CD4-positive, CD25-positive, alpha-beta regulatory T cell (primary cell): ENCODE measurements at regions not wholly inside any gene's neighbourhood (a gene's known extent, or its start where the extent isn't known, plus 50 kb on each side); places are given as distances from the start of the nearest gene placed in this dataset.

Experiments
- ATAC-seq, 2 donors: fragments of 150-1000 bp; cut with Tn5 transposase; one replicate each; pipeline ENCODE4 v1.10.0; 2021; ENCODE audit warnings: low read depth in 2 of 2, moderate number of reproducible peaks in 2 of 2, moderate library complexity in 1 of 2
- DNase-seq, 3 donors: peaks; one replicate each; pipeline versions ENCODE4 v3.0.0 to v3.0.0-alpha.2; 2012 to 2022; ENCODE audit warnings: mixed read lengths in 1 of 3
- H3K27ac ChIP-seq: one replicate; pipeline ENCODE4 v1.7.0; 2013; ENCODE audit warnings: mild to moderate bottlenecking, low read length; ENCODE audit not compliant: insufficient read depth, poor library complexity, severe bottlenecking
- H3K27me3 ChIP-seq: one replicate; pipeline ENCODE4 v1.7.0; 2013; ENCODE audit warnings: low read length; ENCODE audit not compliant: control insufficient read depth, insufficient read depth
- H3K36me3 ChIP-seq: one replicate; pipeline ENCODE4 v1.7.0; 2013; ENCODE audit warnings: mild to moderate bottlenecking, low read length, moderate library complexity; ENCODE audit not compliant: control insufficient read depth, insufficient read depth
- H3K4me1 ChIP-seq: 2 replicates; pipeline ENCODE4 v1.7.0; 2013; ENCODE audit warnings: mild to moderate bottlenecking, low read length; ENCODE audit not compliant: insufficient read depth, control insufficient read depth, poor library complexity, severe bottlenecking
- H3K4me3 ChIP-seq: one replicate; pipeline ENCODE4 v1.7.0; 2013; ENCODE audit warnings: low read depth, mild to moderate bottlenecking, low read length, moderate library complexity
- H3K9me3 ChIP-seq, 2 experiments: 1 replicate in 1 of 2; 2 replicates in 1 of 2; pipeline ENCODE4 v1.7.0; 2013; ENCODE audit warnings: low read length in 2 of 2, mild to moderate bottlenecking in 1 of 2, moderate library complexity in 1 of 2; ENCODE audit not compliant: control insufficient read depth in 2 of 2
- H3K27ac Mint-ChIP-seq, 3 donors: one replicate each; pipeline ENCODE4 v1.8.0; 2020 to 2022; ENCODE audit warnings: mild to moderate bottlenecking in 3 of 3, mixed read lengths in 3 of 3, moderate library complexity in 2 of 3
- H3K27me3 Mint-ChIP-seq: one replicate; pipeline ENCODE4 v1.8.0; 2022; ENCODE audit warnings: mild to moderate bottlenecking, mixed read lengths
- H3K36me3 Mint-ChIP-seq: one replicate; pipeline ENCODE4 v1.8.0; 2020; ENCODE audit warnings: mixed read lengths
- H3K4me1 Mint-ChIP-seq, 4 donors: one replicate each; pipeline ENCODE4 v1.8.0; 2020 to 2022; ENCODE audit warnings: mixed read lengths in 4 of 4, mild to moderate bottlenecking in 1 of 4
- H3K4me3 Mint-ChIP-seq, 4 donors: one replicate each; pipeline ENCODE4 v1.8.0; 2020 to 2022; ENCODE audit warnings: mild to moderate bottlenecking in 4 of 4, mixed read lengths in 4 of 4, moderate library complexity in 3 of 4
- H3K9me3 Mint-ChIP-seq, 7 donors: one replicate each; pipeline ENCODE4 v1.8.0; 2020 to 2022; ENCODE audit warnings: mixed read lengths in 7 of 7, mild to moderate bottlenecking in 3 of 7, moderate library complexity in 2 of 7

- Mint-ChIP-seq H3K4me3 (no peak overlapping the region), H3K4me1 (peaks cover 0 to 5% (median 0%) of the 10 kb centered on the region in 4 donors), H3K27me3 (no peaks in the 10 kb centered on the region), H3K27ac (no peak overlapping the region), H3K36me3 (peaks cover 12% of the 10 kb centered on the region), H3K9me3 (peaks cover under 1 to 15% (median 4%) of the 10 kb centered on the region in 7 donors)
- no peaks in the 10 kb centered on the region for H3K27me3 ChIP-seq
- H3K27ac ChIP-seq: no peak overlapping the region
- H3K4me1 ChIP-seq: no peaks in the 10 kb centered on the region
- H3K4me3 ChIP-seq: no peak overlapping the region
- no peaks in the 10 kb centered on the region for H3K36me3 ChIP-seq
- no peak for DNase-seq
- ATAC-seq: no peak
- H3K9me3 ChIP-seq: peaks cover 3 to 8% of the 10 kb centered on the region in 2 experiments
These were observed 98.6 kb downstream of the BCL2L11 start for GRCh38 chr2:111219285-111219684.

GRCh38 chr2:111219734-111220505 is 99.2 kb downstream of the BCL2L11 start:
- H3K27ac Mint-ChIP-seq: no peak overlapping the region
- H3K4me1 ChIP-seq: no peaks in the 10 kb centered on the region
- DNase-seq (no peak), ATAC-seq (no peak)
- no peak overlapping the region for H3K27ac ChIP-seq
- H3K27me3 Mint-ChIP-seq: no peaks in the 10 kb centered on the region
- no peaks in the 10 kb centered on the region for H3K27me3 ChIP-seq
- no peaks in the 10 kb centered on the region for H3K36me3 ChIP-seq
- H3K4me1 Mint-ChIP-seq: peaks cover 0 to 5% (median 0%) of the 10 kb centered on the region in 4 donors
- peaks cover 0 to 3% of the 10 kb centered on the region in 2 experiments for H3K9me3 ChIP-seq
- H3K4me3 ChIP-seq: no peak overlapping the region
- H3K36me3 Mint-ChIP-seq: peaks cover 7% of the 10 kb centered on the region
- H3K9me3 Mint-ChIP-seq: peaks cover 0 to 13% (median 3%) of the 10 kb centered on the region in 7 donors
- no peak overlapping the region for H3K4me3 Mint-ChIP-seq

DNA sequence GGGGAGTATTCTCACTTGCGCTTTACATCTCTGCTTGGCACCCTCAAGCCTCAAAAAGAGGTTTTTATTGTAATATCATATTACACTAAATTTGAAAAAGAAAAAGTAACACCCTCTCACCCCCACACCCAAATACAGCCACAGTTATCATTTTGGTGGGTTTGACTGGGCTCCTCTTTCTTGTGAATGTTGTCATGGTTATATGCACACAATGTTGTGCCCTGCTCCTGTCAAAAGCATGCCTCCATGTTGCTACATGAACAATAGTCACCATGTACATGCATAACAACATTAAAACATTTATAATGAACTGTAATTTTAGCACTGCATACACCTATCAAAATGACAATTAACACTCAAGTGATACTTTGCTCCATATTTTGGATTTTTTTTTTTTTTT is 100.2 kb downstream of the BCL2L11 start:
- ATAC-seq (no peak), DNase-seq (no peak)
- Histone ChIP-seq H3K27ac (no peak overlapping the region), H3K27me3 (no peaks in the 10 kb centered on the region), H3K36me3 (no peaks in the 10 kb centered on the region), H3K4me3 (no peak overlapping the region), H3K4me1 (no peaks in the 10 kb centered on the region), H3K9me3 (no peaks in the 10 kb centered on the region)
- peaks cover 9% of the 10 kb centered on the region for H3K36me3 Mint-ChIP-seq
- peaks cover 0 to 10% (median 0%) of the 10 kb centered on the region in 7 donors for H3K9me3 Mint-ChIP-seq
- H3K27me3 Mint-ChIP-seq: no peaks in the 10 kb centered on the region
- H3K4me3 Mint-ChIP-seq: no peak overlapping the region
- peaks cover 0 to 5% (median 0%) of the 10 kb centered on the region in 4 donors for H3K4me1 Mint-ChIP-seq
- H3K27ac Mint-ChIP-seq: peak overlapping the region in 1 of 3 donors; percentile 11

- no peak overlapping the region for H3K4me3 Mint-ChIP-seq
- H3K4me1 ChIP-seq: no peaks in the 10 kb centered on the region
- peaks cover 9% of the 10 kb centered on the region for H3K36me3 Mint-ChIP-seq
- no peaks in the 10 kb centered on the region for H3K27me3 Mint-ChIP-seq
- ATAC-seq (no peak), DNase-seq (no peak)
- no peak overlapping the region for H3K27ac Mint-ChIP-seq
- no peak overlapping the region for H3K27ac ChIP-seq
- H3K9me3 ChIP-seq: no peaks in the 10 kb centered on the region
- H3K4me1 Mint-ChIP-seq: peaks cover 0 to 5% (median 0%) of the 10 kb centered on the region in 4 donors
- H3K4me3 ChIP-seq: no peak overlapping the region
- H3K36me3 ChIP-seq: no peaks in the 10 kb centered on the region
- no peaks in the 10 kb centered on the region for H3K27me3 ChIP-seq
- H3K9me3 Mint-ChIP-seq: peaks cover 0 to 9% (median 0%) of the 10 kb centered on the region in 7 donors
These were observed 101.0 kb downstream of the BCL2L11 start for GRCh38 chr2:111221701-111222100.

- no peaks in the 10 kb centered on the region for H3K27me3 Mint-ChIP-seq
- Histone ChIP-seq H3K36me3 (no peaks in the 10 kb centered on the region), H3K4me1 (no peaks in the 10 kb centered on the region), H3K4me3 (no peak overlapping the region), H3K27ac (no peak overlapping the region), H3K27me3 (no peaks in the 10 kb centered on the region), H3K9me3 (no peaks in the 10 kb centered on the region)
- H3K9me3 Mint-ChIP-seq: peaks cover 0 to 9% (median 0%) of the 10 kb centered on the region in 7 donors
- DNase-seq (no peak), ATAC-seq (no peak)
- peaks cover 0 to 5% (median 0%) of the 10 kb centered on the region in 4 donors for H3K4me1 Mint-ChIP-seq
- H3K36me3 Mint-ChIP-seq: peaks cover 9% of the 10 kb centered on the region
- no peak overlapping the region for H3K27ac Mint-ChIP-seq
- H3K4me3 Mint-ChIP-seq: no peak overlapping the region
These were observed 101.6 kb downstream of the BCL2L11 start for GRCh38 chr2:111222204-111222866.

DNA sequence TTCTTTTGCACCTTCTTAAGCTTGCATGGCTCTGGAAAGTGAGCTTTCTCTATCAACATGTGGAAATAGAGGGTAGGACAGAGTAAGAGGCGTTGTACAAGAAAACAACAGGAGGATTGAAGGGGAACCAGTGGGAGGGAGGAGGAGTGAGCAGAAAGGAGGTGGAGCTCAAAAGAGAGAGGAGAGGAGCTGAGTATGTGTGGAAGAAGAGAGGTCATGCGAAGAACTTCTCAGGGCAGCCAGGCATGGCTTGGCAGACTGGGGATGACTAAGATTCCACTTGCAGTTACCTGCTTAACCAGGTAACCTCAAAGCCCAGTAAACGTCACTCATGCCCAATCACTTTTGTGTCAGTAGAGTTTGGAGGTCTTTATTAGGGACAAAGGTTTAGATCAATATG is 105.1 kb downstream of the BCL2L11 start:
- no peaks in the 10 kb centered on the region for H3K36me3 ChIP-seq
- ATAC-seq: no peak
- H3K4me3 ChIP-seq: no peak overlapping the region
- no peak for DNase-seq
- Mint-ChIP-seq H3K27me3 (no peaks in the 10 kb centered on the region), H3K4me3 (no peak overlapping the region), H3K27ac (no peak overlapping the region), H3K9me3 (peaks cover 0 to 10% (median 2%) of the 10 kb centered on the region in 7 donors), H3K36me3 (peaks cover 9% of the 10 kb centered on the region), H3K4me1 (no peaks in the 10 kb centered on the region)
- H3K4me1 ChIP-seq: no peaks in the 10 kb centered on the region
- H3K27me3 ChIP-seq: no peaks in the 10 kb centered on the region
- H3K27ac ChIP-seq: no peak overlapping the region
- peaks cover 0 to 8% of the 10 kb centered on the region in 2 experiments for H3K9me3 ChIP-seq

- H3K9me3 ChIP-seq: peaks cover 0 to 8% of the 10 kb centered on the region in 2 experiments
- H3K4me3 ChIP-seq: no peak overlapping the region
- DNase-seq (no peak), ATAC-seq (no peak)
- H3K4me1 ChIP-seq: no peaks in the 10 kb centered on the region
- Mint-ChIP-seq H3K27me3 (no peaks in the 10 kb centered on the region), H3K4me1 (no peaks in the 10 kb centered on the region), H3K27ac (no peak overlapping the region), H3K36me3 (peaks cover 9% of the 10 kb centered on the region), H3K4me3 (no peak overlapping the region), H3K9me3 (peaks cover 0 to 13% (median 2%) of the 10 kb centered on the region in 7 donors)
- no peaks in the 10 kb centered on the region for H3K36me3 ChIP-seq
- H3K27me3 ChIP-seq: no peaks in the 10 kb centered on the region
- no peak overlapping the region for H3K27ac ChIP-seq
These were observed 106.4 kb downstream of the BCL2L11 start for GRCh38 chr2:111226876-111227700.
